K562 (cell line): ENCODE measurements at regions not wholly inside any gene's neighbourhood (a gene's known extent, or its start where the extent isn't known, plus 50 kb on each side); places are given as distances from the start of the nearest gene placed in this dataset.

Experiments used
- ATAC-seq: fragments of 200-7000 bp; cut with Tn5 transposase; 3 replicates; pipeline ENCODE4 v1.9.1; 2020; ENCODE audit warnings: moderate library complexity
- BruUV-seq: library from RNA; stranded (reverse); fragments of 400-500 nt; replicated peaks from 2 replicates; lab custom pipeline; 2021; lab: Mats Ljungman, UMichigan
- CTCF ChIA-PET: fragments of 300-600 bp; formaldehyde crosslinking; extraction: SDS; loops from one replicate; lab custom pipeline; 2021; ENCODE audit warnings: low intra/inter-chr PET ratio; lab: Yijun Ruan, JAX
- POLR2A ChIA-PET: fragments of 300-600, 350-650 bp; sonication (Branson Sonifier 250); formaldehyde crosslinking; extraction: SDS; loops from one replicate; lab custom pipeline; 2021; ENCODE audit warnings: antibody characterized with exemption, inconsistent platforms; lab: Yijun Ruan, JAX
- DNase-seq, 4 experiments: peaks; one replicate each; pipeline versions ENCODE4 v3.0.0 to v3.0.0-alpha.2; 2011 to 2018; ENCODE audit warnings: low spot score in 3 of 4, mixed read lengths in 3 of 4; ENCODE audit errors: extremely low read depth in 1 of 4
- FAIRE-seq: peaks from 2 replicates; lab custom pipeline; 2011; peaks lifted over from hg19 to GRCh38; lab: Jason Lieb, UNC
- H2AFZ ChIP-seq: 2 replicates; pipeline ENCODE4 v1.6.0; 2011; ENCODE audit warnings: low read depth, low read length, control low read depth, inconsistent platforms
- H3K27ac ChIP-seq: fragments of 200-600 bp; 3 replicates; pipeline ENCODE4 v1.8.0; 2011; ENCODE audit warnings: low read depth, mild to moderate bottlenecking, control low read depth, inconsistent platforms, low read length, moderate library complexity, mixed read lengths; ENCODE audit errors: extremely low read depth
- H3K27me3 ChIP-seq, 2 experiments: fragments of 300-600 bp in 1 of 2; 2 replicates in 1 of 2; 3 replicates in 1 of 2; pipeline versions ENCODE4 v1.6.0 to v1.8.0; 2011; ENCODE audit warnings: inconsistent platforms in 2 of 2, low read length in 2 of 2, mild to moderate bottlenecking in 1 of 2, mixed read lengths in 1 of 2, moderate library complexity in 1 of 2; ENCODE audit not compliant: control insufficient read depth in 2 of 2, insufficient read depth in 2 of 2
- H3K36me3 ChIP-seq: fragments of 300-600 bp; 3 replicates; pipeline ENCODE4 v1.8.0; 2011; ENCODE audit warnings: mild to moderate bottlenecking, low read length, inconsistent platforms; ENCODE audit not compliant: control insufficient read depth, insufficient read depth
- H3K4me1 ChIP-seq, 2 experiments: fragments of 200-600 bp in 1 of 2; replicated peaks in 1 of 2; 2 replicates in 1 of 2; 3 replicates in 1 of 2; pipeline versions ENCODE4 v1.5.1 to v1.8.0; 2011; ENCODE audit warnings: inconsistent platforms in 2 of 2, low read length in 2 of 2, mild to moderate bottlenecking in 1 of 2, mixed read lengths in 1 of 2, moderate library complexity in 1 of 2; ENCODE audit not compliant: control insufficient read depth in 2 of 2, insufficient read depth in 2 of 2
- H3K4me2 ChIP-seq: 2 replicates; pipeline ENCODE4 v1.6.1; 2011; ENCODE audit warnings: low read length, control low read depth, inconsistent platforms, mixed read lengths; ENCODE audit not compliant: insufficient read depth
- H3K4me3 ChIP-seq: fragments of 200-600 bp; sonication (generic), shearing (Covaris generic); 2 replicates; pipeline ENCODE4 v1.5.1; 2016; ENCODE audit warnings: control low read depth, inconsistent platforms
- H3K79me2 ChIP-seq: fragments of 200-600 bp; 3 replicates; pipeline ENCODE4 v1.8.0; 2011; ENCODE audit warnings: low read length, inconsistent platforms; ENCODE audit not compliant: control insufficient read depth, insufficient read depth
- H3K9ac ChIP-seq, 2 experiments: 2 replicates each; pipeline versions ENCODE4 v1.6.0 to v1.6.1; 2011; ENCODE audit warnings: low read depth in 2 of 2, low read length in 2 of 2, control low read depth in 1 of 2, inconsistent platforms in 1 of 2, mild to moderate bottlenecking in 1 of 2, mixed read lengths in 1 of 2; ENCODE audit not compliant: insufficient read depth in 1 of 2
- H3K9me1 ChIP-seq: one replicate; pipeline ENCODE4 v1.6.0; 2011; ENCODE audit warnings: inconsistent platforms, mild to moderate bottlenecking, low read length, moderate library complexity; ENCODE audit not compliant: control insufficient read depth, insufficient read depth
- H3K9me3 ChIP-seq: replicated peaks from 2 replicates; pipeline ENCODE4 v1.5.1; 2011; ENCODE audit warnings: low read depth, low read length, inconsistent platforms; ENCODE audit not compliant: control insufficient read depth, insufficient read depth
- H4K20me1 ChIP-seq: replicated peaks from 2 replicates; pipeline ENCODE4 v1.6.1; 2011; ENCODE audit warnings: low read length, inconsistent platforms, mixed read lengths; ENCODE audit not compliant: control insufficient read depth, insufficient read depth
- RAD21 ChIP-seq, 2 experiments: fragments of 250-450 bp in 1 of 2; fragments of 450-650 bp in 1 of 2; sonication (Bioruptor Pico) in 1 of 2; formaldehyde crosslinking in 1 of 2; IDR thresholded peaks in 1 of 2; conservative IDR thresholded peaks in 1 of 2; 2 replicates each; pipeline versions ENCODE4 v1.4.0 to v1.8.0; 2020 to 2022; ENCODE audit warnings: mild to moderate bottlenecking in 2 of 2, moderate library complexity in 1 of 2
- SPI1 ChIP-seq: IDR thresholded peaks from 2 replicates; pipeline ENCODE4 v1.6.1; 2011; ENCODE audit warnings: low read depth, low read length, control low read depth, borderline replicate concordance
- WGBS: fragments of 100-300 bp; shearing (Covaris generic); methylation state at CpG from one replicate; pipeline ENCODE4 v1.1.6; 2016; ENCODE audit warnings: low coverage, mixed read lengths; ENCODE audit not compliant: insufficient coverage; ENCODE audit errors: missing lambda C conversion rate; 5-methylcytosine and 5-hydroxymethylcytosine counted together
- in situ Hi-C: fragments of 300-500 bp; cut with MboI; formaldehyde crosslinking; loops from 4 replicates; pipeline ENCODE4 v1.15.0; 2018; ENCODE audit warnings: inconsistent platforms, mixed read lengths
- intact Hi-C: fragments of 100-400 bp; cut with micrococcal nuclease; formaldehyde crosslinking; loops from 2 replicates; pipeline ENCODE4 v1.14.2; 2022
- TF ChIP-seq, protein P1 (sequence below), 2 experiments: fragments of 450-650 bp; formaldehyde crosslinking in 1 of 2; IDR thresholded peaks; 2 replicates each; pipeline versions ENCODE4 v1.4.0 to v1.6.1; 2014 to 2020; ENCODE audit warnings: mild to moderate bottlenecking in 2 of 2, borderline replicate concordance in 1 of 2, low read depth in 1 of 2
- TF ChIP-seq, protein P2 (sequence below), 3 experiments: IDR thresholded peaks in 2 of 3; conservative IDR thresholded peaks in 1 of 3; 2 replicates each; pipeline ENCODE4 v1.5.1; 2011 to 2012; ENCODE audit warnings: low read length in 3 of 3, mild to moderate bottlenecking in 3 of 3, control low read depth in 2 of 3, improper control_type of control experiment in 1 of 3, inconsistent platforms in 1 of 3, low read depth in 1 of 3, mixed read lengths in 1 of 3, moderate library complexity in 1 of 3; ENCODE audit not compliant: insufficient read depth in 2 of 3
- TF ChIP-seq, protein P3 (sequence below), 2 experiments: fragments of 450-650 bp in 1 of 2; IDR thresholded peaks; 2 replicates each; pipeline ENCODE4 v1.6.1; 2011 to 2017; ENCODE audit warnings: low read depth in 2 of 2, antibody characterized with exemption in 1 of 2, borderline replicate concordance in 1 of 2, low read length in 1 of 2, mild to moderate bottlenecking in 1 of 2, mixed read lengths in 1 of 2; ENCODE audit not compliant: control insufficient read depth in 1 of 2

GRCh38 chr17:5706577-5707210 lies 122.4 kb upstream of the NLRP1 start:
- Histone ChIP-seq H3K4me2 (no peak overlapping the region), H3K9me1 (no peaks in the 10 kb centered on the region), H2AFZ (no peak overlapping the region), H3K36me3 (no peaks in the 10 kb centered on the region), H3K9me3 (no peaks in the 10 kb centered on the region), H3K27ac (no peak overlapping the region), H4K20me1 (no peaks in the 10 kb centered on the region), H3K9ac (no peak overlapping the region), H3K4me1 (no peaks in the 10 kb centered on the region; a peak in 1 of 5 replicates), H3K27me3 (no peaks in the 10 kb centered on the region; a peak in 1 of 5 replicates), H3K4me3 (no peak overlapping the region), H3K79me2 (no peaks in the 10 kb centered on the region)
- no TSS peak for BruUV-seq
- DNase-seq = peak; percentile 51 to 60 (median 52)
- in situ Hi-C loops = loop anchor here (25.0 kb wide), 1 partner anchor 706 kb away; no protein-coding TSS in a partner anchor
- ATAC-seq = peak; percentile 82
- peak; percentile 82 for FAIRE-seq
- WGBS = 2% methylated on average over 7 of the region's 8 CpGs
- CTCF ChIA-PET = interaction anchor here (1.6 kb wide), 1 partner anchor 119 kb away, joined by 13 read pairs; no protein-coding TSS in a partner anchor
- intact Hi-C loops = loop anchor here (2.0 kb wide), 1 partner anchor 120 kb away; no protein-coding TSS in a partner anchor
- POLR2A ChIA-PET = interaction anchor here (0.6 to 2.3 kb wide), 2 partner anchors 12 to 321 kb away, joined by 3 to 13 read pairs; no protein-coding TSS in a partner anchor
- TF ChIP-seq, protein P1, sequence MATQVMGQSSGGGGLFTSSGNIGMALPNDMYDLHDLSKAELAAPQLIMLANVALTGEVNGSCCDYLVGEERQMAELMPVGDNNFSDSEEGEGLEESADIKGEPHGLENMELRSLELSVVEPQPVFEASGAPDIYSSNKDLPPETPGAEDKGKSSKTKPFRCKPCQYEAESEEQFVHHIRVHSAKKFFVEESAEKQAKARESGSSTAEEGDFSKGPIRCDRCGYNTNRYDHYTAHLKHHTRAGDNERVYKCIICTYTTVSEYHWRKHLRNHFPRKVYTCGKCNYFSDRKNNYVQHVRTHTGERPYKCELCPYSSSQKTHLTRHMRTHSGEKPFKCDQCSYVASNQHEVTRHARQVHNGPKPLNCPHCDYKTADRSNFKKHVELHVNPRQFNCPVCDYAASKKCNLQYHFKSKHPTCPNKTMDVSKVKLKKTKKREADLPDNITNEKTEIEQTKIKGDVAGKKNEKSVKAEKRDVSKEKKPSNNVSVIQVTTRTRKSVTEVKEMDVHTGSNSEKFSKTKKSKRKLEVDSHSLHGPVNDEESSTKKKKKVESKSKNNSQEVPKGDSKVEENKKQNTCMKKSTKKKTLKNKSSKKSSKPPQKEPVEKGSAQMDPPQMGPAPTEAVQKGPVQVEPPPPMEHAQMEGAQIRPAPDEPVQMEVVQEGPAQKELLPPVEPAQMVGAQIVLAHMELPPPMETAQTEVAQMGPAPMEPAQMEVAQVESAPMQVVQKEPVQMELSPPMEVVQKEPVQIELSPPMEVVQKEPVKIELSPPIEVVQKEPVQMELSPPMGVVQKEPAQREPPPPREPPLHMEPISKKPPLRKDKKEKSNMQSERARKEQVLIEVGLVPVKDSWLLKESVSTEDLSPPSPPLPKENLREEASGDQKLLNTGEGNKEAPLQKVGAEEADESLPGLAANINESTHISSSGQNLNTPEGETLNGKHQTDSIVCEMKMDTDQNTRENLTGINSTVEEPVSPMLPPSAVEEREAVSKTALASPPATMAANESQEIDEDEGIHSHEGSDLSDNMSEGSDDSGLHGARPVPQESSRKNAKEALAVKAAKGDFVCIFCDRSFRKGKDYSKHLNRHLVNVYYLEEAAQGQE (IDR thresholded peaks at IDR 0.05; ENCODE audit: borderline replicate concordance) = peak; percentile 55; the same call in 1 of the 2 replicates
- TF ChIP-seq, protein P1 (CRISPR knock-in tag; IDR thresholded peaks at IDR 0.05; ENCODE audit: low read depth) = no peak
- peak; percentile 66; the same call in 1 of the 2 replicates for TF ChIP-seq SPI1
- TF ChIP-seq RAD21 (CRISPR knock-in tag; conservative IDR thresholded peaks at IDR 0.05 in 1 of 2, IDR thresholded peaks at IDR 0.05 in 1 of 2) = peak; percentile 26 to 70
- TF ChIP-seq, protein P2, sequence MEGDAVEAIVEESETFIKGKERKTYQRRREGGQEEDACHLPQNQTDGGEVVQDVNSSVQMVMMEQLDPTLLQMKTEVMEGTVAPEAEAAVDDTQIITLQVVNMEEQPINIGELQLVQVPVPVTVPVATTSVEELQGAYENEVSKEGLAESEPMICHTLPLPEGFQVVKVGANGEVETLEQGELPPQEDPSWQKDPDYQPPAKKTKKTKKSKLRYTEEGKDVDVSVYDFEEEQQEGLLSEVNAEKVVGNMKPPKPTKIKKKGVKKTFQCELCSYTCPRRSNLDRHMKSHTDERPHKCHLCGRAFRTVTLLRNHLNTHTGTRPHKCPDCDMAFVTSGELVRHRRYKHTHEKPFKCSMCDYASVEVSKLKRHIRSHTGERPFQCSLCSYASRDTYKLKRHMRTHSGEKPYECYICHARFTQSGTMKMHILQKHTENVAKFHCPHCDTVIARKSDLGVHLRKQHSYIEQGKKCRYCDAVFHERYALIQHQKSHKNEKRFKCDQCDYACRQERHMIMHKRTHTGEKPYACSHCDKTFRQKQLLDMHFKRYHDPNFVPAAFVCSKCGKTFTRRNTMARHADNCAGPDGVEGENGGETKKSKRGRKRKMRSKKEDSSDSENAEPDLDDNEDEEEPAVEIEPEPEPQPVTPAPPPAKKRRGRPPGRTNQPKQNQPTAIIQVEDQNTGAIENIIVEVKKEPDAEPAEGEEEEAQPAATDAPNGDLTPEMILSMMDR (IDR thresholded peaks at IDR 0.05 in 2 of 3, conservative IDR thresholded peaks at IDR 0.05 in 1 of 3; ENCODE audit: insufficient read depth in 2 of 3, low read depth in 1 of 3, low read length in 3 of 3) = peak; percentile 69 to 74 (median 70)
- TF ChIP-seq, protein P3, sequence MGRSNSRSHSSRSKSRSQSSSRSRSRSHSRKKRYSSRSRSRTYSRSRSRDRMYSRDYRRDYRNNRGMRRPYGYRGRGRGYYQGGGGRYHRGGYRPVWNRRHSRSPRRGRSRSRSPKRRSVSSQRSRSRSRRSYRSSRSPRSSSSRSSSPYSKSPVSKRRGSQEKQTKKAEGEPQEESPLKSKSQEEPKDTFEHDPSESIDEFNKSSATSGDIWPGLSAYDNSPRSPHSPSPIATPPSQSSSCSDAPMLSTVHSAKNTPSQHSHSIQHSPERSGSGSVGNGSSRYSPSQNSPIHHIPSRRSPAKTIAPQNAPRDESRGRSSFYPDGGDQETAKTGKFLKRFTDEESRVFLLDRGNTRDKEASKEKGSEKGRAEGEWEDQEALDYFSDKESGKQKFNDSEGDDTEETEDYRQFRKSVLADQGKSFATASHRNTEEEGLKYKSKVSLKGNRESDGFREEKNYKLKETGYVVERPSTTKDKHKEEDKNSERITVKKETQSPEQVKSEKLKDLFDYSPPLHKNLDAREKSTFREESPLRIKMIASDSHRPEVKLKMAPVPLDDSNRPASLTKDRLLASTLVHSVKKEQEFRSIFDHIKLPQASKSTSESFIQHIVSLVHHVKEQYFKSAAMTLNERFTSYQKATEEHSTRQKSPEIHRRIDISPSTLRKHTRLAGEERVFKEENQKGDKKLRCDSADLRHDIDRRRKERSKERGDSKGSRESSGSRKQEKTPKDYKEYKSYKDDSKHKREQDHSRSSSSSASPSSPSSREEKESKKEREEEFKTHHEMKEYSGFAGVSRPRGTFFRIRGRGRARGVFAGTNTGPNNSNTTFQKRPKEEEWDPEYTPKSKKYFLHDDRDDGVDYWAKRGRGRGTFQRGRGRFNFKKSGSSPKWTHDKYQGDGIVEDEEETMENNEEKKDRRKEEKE (IDR thresholded peaks at IDR 0.05; ENCODE audit: borderline replicate concordance in 1 of 2, control insufficient read depth in 1 of 2, low read depth in 2 of 2, low read length in 1 of 2) = no peak
